Lung (tissue), 11 donors: ENCODE measurements at regions not wholly inside any gene's neighbourhood (a gene's known extent, or its start where the extent isn't known, plus 50 kb on each side); places are given as distances from the start of the nearest gene placed in this dataset.

Experiments used
- ATAC-seq: fragments of 200-7000 bp; cut with Tn5 transposase; one replicate; pipeline ENCODE4 v1.9.1; 2020; ENCODE audit warnings: moderate number of reproducible peaks; ENCODE audit not compliant: insufficient read depth, low FRiP score
- DNase-seq, 3 donors: peaks; one replicate each; pipeline ENCODE4 v3.0.0-alpha.2; 2013 to 2017
- H3K27ac ChIP-seq, 2 donors: one replicate each; pipeline ENCODE4 v1.5.1; 2013; ENCODE audit warnings: mild to moderate bottlenecking in 2 of 2, moderate library complexity in 2 of 2, control low read depth in 1 of 2, inconsistent platforms in 1 of 2, low read depth in 1 of 2, low read length in 1 of 2
- H3K27me3 ChIP-seq, 3 donors: one replicate each; pipeline ENCODE4 v1.5.1; 2013; ENCODE audit warnings: low read length in 2 of 3; ENCODE audit not compliant: control insufficient read depth in 3 of 3, insufficient read depth in 3 of 3
- H3K36me3 ChIP-seq, 4 donors: one replicate each; pipeline ENCODE4 v1.5.1; 2013; ENCODE audit warnings: low read length in 4 of 4, mild to moderate bottlenecking in 1 of 4, moderate library complexity in 1 of 4; ENCODE audit not compliant: control insufficient read depth in 4 of 4, insufficient read depth in 4 of 4
- H3K4me1 ChIP-seq, 5 donors: one replicate each; pipeline ENCODE4 v1.5.1; 2013; ENCODE audit warnings: low read length in 5 of 5, mild to moderate bottlenecking in 2 of 5, moderate library complexity in 1 of 5; ENCODE audit not compliant: control insufficient read depth in 5 of 5, insufficient read depth in 5 of 5
- H3K4me3 ChIP-seq: one replicate; pipeline ENCODE4 v1.5.1; 2013; ENCODE audit warnings: mild to moderate bottlenecking, control low read depth, moderate library complexity
- H3K9ac ChIP-seq, 2 donors: one replicate each; pipeline ENCODE4 v1.5.1; 2013; ENCODE audit warnings: low read length in 2 of 2, control low read depth in 1 of 2; ENCODE audit not compliant: insufficient read depth in 1 of 2
- H3K9me3 ChIP-seq, 4 donors: one replicate each; pipeline ENCODE4 v1.5.1; 2013; ENCODE audit warnings: low read length in 3 of 4, mild to moderate bottlenecking in 1 of 4, moderate library complexity in 1 of 4; ENCODE audit not compliant: control insufficient read depth in 4 of 4, insufficient read depth in 3 of 4
- WGBS, 2 donors: extraction: QIAGEN DNeasy Blood & Tissue Kit; methylation state at CpG; one replicate each; pipeline ENCODE4 v1.1.7; 2013; 5-methylcytosine and 5-hydroxymethylcytosine counted together
- TF ChIP-seq, protein P1 (sequence below): IDR thresholded peaks from 2 replicates; pipeline ENCODE4 v1.5.1; 2012; ENCODE audit warnings: mild to moderate bottlenecking; ENCODE audit errors: control extremely low read depth, extremely low read depth
- donor health status: control.
- donor health status: control.
- donor health status: Bipolar disorder and iron deficiency.
- donor health status: healthy.
- donor health status: DM: yes; HTN: yes; CAD: no.

DNA sequence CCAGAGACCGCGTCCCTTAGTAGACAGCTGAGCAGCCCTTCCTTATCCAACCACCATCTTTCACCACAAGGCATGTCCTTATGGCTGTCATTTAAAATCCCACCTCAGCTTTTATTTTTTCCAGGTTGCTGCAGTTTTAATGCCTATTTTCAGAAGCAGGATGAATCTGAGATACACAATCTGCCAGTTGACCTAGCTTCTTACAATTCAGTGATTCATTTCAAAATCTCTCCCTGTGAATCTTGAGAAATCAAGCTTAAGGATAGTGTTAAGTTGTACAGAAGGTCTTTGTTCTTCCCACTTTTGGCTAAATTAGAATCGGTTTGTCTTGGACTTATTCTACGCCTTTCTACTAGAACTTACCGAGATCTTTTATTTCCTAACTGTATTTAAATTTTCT, 522.3 kb upstream of the CFAP20DC start:
- H3K4me3 ChIP-seq = no peak overlapping the region
- 98% methylated on average over 5 of the region's 5 CpGs for WGBS, 2 donors
- TF ChIP-seq, protein P1, sequence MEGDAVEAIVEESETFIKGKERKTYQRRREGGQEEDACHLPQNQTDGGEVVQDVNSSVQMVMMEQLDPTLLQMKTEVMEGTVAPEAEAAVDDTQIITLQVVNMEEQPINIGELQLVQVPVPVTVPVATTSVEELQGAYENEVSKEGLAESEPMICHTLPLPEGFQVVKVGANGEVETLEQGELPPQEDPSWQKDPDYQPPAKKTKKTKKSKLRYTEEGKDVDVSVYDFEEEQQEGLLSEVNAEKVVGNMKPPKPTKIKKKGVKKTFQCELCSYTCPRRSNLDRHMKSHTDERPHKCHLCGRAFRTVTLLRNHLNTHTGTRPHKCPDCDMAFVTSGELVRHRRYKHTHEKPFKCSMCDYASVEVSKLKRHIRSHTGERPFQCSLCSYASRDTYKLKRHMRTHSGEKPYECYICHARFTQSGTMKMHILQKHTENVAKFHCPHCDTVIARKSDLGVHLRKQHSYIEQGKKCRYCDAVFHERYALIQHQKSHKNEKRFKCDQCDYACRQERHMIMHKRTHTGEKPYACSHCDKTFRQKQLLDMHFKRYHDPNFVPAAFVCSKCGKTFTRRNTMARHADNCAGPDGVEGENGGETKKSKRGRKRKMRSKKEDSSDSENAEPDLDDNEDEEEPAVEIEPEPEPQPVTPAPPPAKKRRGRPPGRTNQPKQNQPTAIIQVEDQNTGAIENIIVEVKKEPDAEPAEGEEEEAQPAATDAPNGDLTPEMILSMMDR = no peak
- H3K36me3 ChIP-seq = no peaks in the 10 kb centered on the region
- no peak overlapping the region for H3K27ac ChIP-seq
- no peak overlapping the region for H3K9ac ChIP-seq
- ATAC-seq (no peak), DNase-seq (no peak)
- peaks cover 0 to 3% (median under 1%) of the 10 kb centered on the region in 5 donors for H3K4me1 ChIP-seq
- H3K9me3 ChIP-seq = no peaks in the 10 kb centered on the region
- H3K27me3 ChIP-seq = no peaks in the 10 kb centered on the region

DNA sequence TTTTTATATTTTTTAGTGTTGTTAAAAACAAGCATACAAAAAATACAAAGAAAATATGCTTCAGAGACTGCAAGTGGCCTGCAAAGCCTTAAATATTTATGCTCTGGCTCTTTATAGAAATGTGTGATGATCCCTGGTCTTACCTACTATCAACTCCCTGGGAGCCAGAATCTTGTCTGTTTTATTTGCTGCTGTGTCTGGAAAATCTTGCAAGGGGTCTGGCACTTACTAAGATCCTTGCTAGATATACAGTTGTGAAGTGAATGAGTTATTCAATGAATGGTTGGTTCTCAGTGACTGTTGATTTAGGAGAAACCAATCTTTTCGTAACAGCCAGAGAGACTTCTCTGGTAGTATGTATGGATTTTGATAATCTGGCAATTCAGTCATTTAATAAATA, 521.0 kb upstream of the CFAP20DC start:
- Histone ChIP-seq H3K4me3 (no peak overlapping the region), H3K9me3 (no peaks in the 10 kb centered on the region), H3K27ac (no peak overlapping the region), H3K27me3 (no peaks in the 10 kb centered on the region), H3K4me1 (peaks cover 0 to 3% (median 0%) of the 10 kb centered on the region in 5 donors), H3K9ac (no peak overlapping the region), H3K36me3 (no peaks in the 10 kb centered on the region)
- DNase-seq (no peak), ATAC-seq (no peak)
- 94 to 95% methylated on average over 1 of the region's 1 CpG for WGBS, 2 donors
- TF ChIP-seq, protein P1 = no peak

- Histone ChIP-seq H3K9me3 (no peaks in the 10 kb centered on the region), H3K36me3 (no peaks in the 10 kb centered on the region), H3K4me3 (no peak overlapping the region), H3K4me1 (no peaks in the 10 kb centered on the region), H3K27ac (no peak overlapping the region), H3K27me3 (no peaks in the 10 kb centered on the region), H3K9ac (no peak overlapping the region)
- DNase-seq (no peak), ATAC-seq (no peak)
- TF ChIP-seq, protein P1 = no peak
- WGBS, 2 donors = 93 to 94% methylated on average over 2 of the region's 2 CpGs
Observed at GRCh38 chr3:59567661-59568060, 517.8 kb upstream of the CFAP20DC start.

- ATAC-seq (no peak), DNase-seq (peak in 1 of 3 donors; percentile 11)
- H3K27ac ChIP-seq = no peak overlapping the region
- 82 to 84% methylated on average over 6 of the region's 6 CpGs for WGBS, 2 donors
- TF ChIP-seq, protein P1 = no peak
- no peaks in the 10 kb centered on the region for H3K36me3 ChIP-seq
- no peak overlapping the region for H3K9ac ChIP-seq
- H3K9me3 ChIP-seq = no peaks in the 10 kb centered on the region
- no peaks in the 10 kb centered on the region for H3K27me3 ChIP-seq
- H3K4me3 ChIP-seq = no peak overlapping the region
- no peaks in the 10 kb centered on the region for H3K4me1 ChIP-seq
Observed at GRCh38 chr3:59566481-59566975, 516.7 kb upstream of the CFAP20DC start.
